ENCODE measurements at regions not wholly inside any gene's neighbourhood (a gene's known extent, or its start where the extent isn't known, plus 50 kb on each side); places are given as distances from the start of the nearest gene placed in this dataset.

GRCh38 chr18:45286431-45286830, 328.8 kb upstream of the SLC14A2 start:
- TF ChIP-seq CTCF (IDR thresholded peaks at IDR 0.05) (no peak), POLR2A (IDR thresholded peaks at IDR 0.05) (no peak)
